HEK293 (cell line): ENCODE measurements at regions not wholly inside any gene's neighbourhood (a gene's known extent, or its start where the extent isn't known, plus 50 kb on each side); places are given as distances from the start of the nearest gene placed in this dataset.

ENCODE experiments used
- AEBP2 ChIP-seq: fragments of 450-650 bp; formaldehyde crosslinking; IDR thresholded peaks from 2 replicates; pipeline ENCODE4 v1.5.1; 2016; ENCODE audit warnings: missing biosample characterization, missing genetic modification characterization, borderline replicate concordance
- BCL6B ChIP-seq: fragments of 450-650 bp; formaldehyde crosslinking; IDR thresholded peaks from 2 replicates; pipeline ENCODE4 v1.5.1; 2017; ENCODE audit warnings: missing biosample characterization, missing genetic modification characterization
- KLF1 ChIP-seq: fragments of 450-650 bp; formaldehyde crosslinking; IDR thresholded peaks from 2 replicates; pipeline ENCODE4 v1.5.1; 2016; ENCODE audit warnings: missing biosample characterization, missing genetic modification characterization
- KLF17 ChIP-seq: fragments of 450-650 bp; formaldehyde crosslinking; IDR thresholded peaks from 2 replicates; pipeline ENCODE4 v1.5.1; 2016; ENCODE audit warnings: missing biosample characterization, missing genetic modification characterization
- PRDM2 ChIP-seq: fragments of 450-650 bp; formaldehyde crosslinking; IDR thresholded peaks from 2 replicates; pipeline ENCODE4 v1.5.1; 2016; ENCODE audit warnings: missing biosample characterization, missing genetic modification characterization, borderline replicate concordance
- TCF7L2 ChIP-seq: IDR thresholded peaks from 2 replicates; pipeline ENCODE4 v1.6.1; 2011; ENCODE audit warnings: low read depth, mild to moderate bottlenecking, inconsistent platforms, low read length, moderate library complexity, borderline replicate concordance
- ZBTB1 ChIP-seq: fragments of 450-650 bp; formaldehyde crosslinking; IDR thresholded peaks from 2 replicates; pipeline ENCODE4 v1.5.1; 2016; ENCODE audit warnings: missing biosample characterization, missing genetic modification characterization
- ZBTB17 ChIP-seq: fragments of 450-650 bp; formaldehyde crosslinking; IDR thresholded peaks from 2 replicates; pipeline ENCODE4 v1.5.1; 2016; ENCODE audit warnings: missing biosample characterization, missing genetic modification characterization
- ZIC2 ChIP-seq: fragments of 450-650 bp; formaldehyde crosslinking; IDR thresholded peaks from 2 replicates; pipeline ENCODE4 v1.5.1; 2016; ENCODE audit warnings: missing biosample characterization, missing genetic modification characterization
- ZNF10 ChIP-seq: fragments of 450-650 bp; formaldehyde crosslinking; IDR thresholded peaks from 2 replicates; pipeline ENCODE4 v1.5.1; 2017; ENCODE audit warnings: missing biosample characterization, missing genetic modification characterization
- ZNF148 ChIP-seq: fragments of 450-650 bp; formaldehyde crosslinking; IDR thresholded peaks from 2 replicates; pipeline ENCODE4 v1.5.0; 2017; ENCODE audit warnings: missing biosample characterization, missing genetic modification characterization, borderline replicate concordance
- ZNF155 ChIP-seq: fragments of 450-650 bp; formaldehyde crosslinking; IDR thresholded peaks from 2 replicates; pipeline ENCODE4 v1.5.1; 2016; ENCODE audit warnings: missing biosample characterization, missing genetic modification characterization
- ZNF157 ChIP-seq: fragments of 450-650 bp; formaldehyde crosslinking; IDR thresholded peaks from 2 replicates; pipeline ENCODE4 v1.5.1; 2016; ENCODE audit warnings: missing biosample characterization, missing genetic modification characterization
- ZNF221 ChIP-seq: fragments of 450-650 bp; formaldehyde crosslinking; IDR thresholded peaks from 2 replicates; pipeline ENCODE4 v1.5.1; 2017; ENCODE audit warnings: missing biosample characterization, missing genetic modification characterization, borderline replicate concordance
- ZNF26 ChIP-seq: fragments of 450-650 bp; formaldehyde crosslinking; IDR thresholded peaks from 2 replicates; pipeline ENCODE4 v1.5.1; 2016; ENCODE audit warnings: missing biosample characterization, missing genetic modification characterization
- ZNF266 ChIP-seq: fragments of 450-650 bp; formaldehyde crosslinking; IDR thresholded peaks from 2 replicates; pipeline ENCODE4 v1.5.1; 2016; ENCODE audit warnings: missing biosample characterization, missing genetic modification characterization, low read depth
- ZNF335 ChIP-seq: fragments of 450-650 bp; formaldehyde crosslinking; conservative IDR thresholded peaks from 2 replicates; pipeline ENCODE4 v1.5.1; 2016; ENCODE audit warnings: missing biosample characterization, missing genetic modification characterization
- ZNF354C ChIP-seq: fragments of 450-650 bp; formaldehyde crosslinking; IDR thresholded peaks from 2 replicates; pipeline ENCODE4 v1.5.1; 2016; ENCODE audit warnings: missing biosample characterization, missing genetic modification characterization, low read depth, borderline replicate concordance
- ZNF658 ChIP-seq: fragments of 450-650 bp; formaldehyde crosslinking; IDR thresholded peaks from 2 replicates; pipeline ENCODE4; 2016; ENCODE audit warnings: missing biosample characterization, missing genetic modification characterization
- ZSCAN4 ChIP-seq: fragments of 450-650 bp; formaldehyde crosslinking; IDR thresholded peaks from 2 replicates; pipeline ENCODE4 v1.5.1; 2017; ENCODE audit warnings: missing biosample characterization, missing genetic modification characterization
- TF ChIP-seq, protein P1 (sequence below): fragments of 450-650 bp; formaldehyde crosslinking; IDR thresholded peaks from 2 replicates; pipeline ENCODE4 v1.5.1; 2016; ENCODE audit warnings: missing biosample characterization, missing genetic modification characterization

- no peak for TF ChIP-seq PRDM2 (tag by site-specific recombination)
- TF ChIP-seq ZNF157 = no peak
- TF ChIP-seq ZNF10 (tag by site-specific recombination) = no peak
- no peak for TF ChIP-seq ZNF335 (tag by site-specific recombination)
- TF ChIP-seq ZBTB17 = no peak
- no peak for TF ChIP-seq TCF7L2
- no peak for TF ChIP-seq ZNF354C
- TF ChIP-seq, protein P1, sequence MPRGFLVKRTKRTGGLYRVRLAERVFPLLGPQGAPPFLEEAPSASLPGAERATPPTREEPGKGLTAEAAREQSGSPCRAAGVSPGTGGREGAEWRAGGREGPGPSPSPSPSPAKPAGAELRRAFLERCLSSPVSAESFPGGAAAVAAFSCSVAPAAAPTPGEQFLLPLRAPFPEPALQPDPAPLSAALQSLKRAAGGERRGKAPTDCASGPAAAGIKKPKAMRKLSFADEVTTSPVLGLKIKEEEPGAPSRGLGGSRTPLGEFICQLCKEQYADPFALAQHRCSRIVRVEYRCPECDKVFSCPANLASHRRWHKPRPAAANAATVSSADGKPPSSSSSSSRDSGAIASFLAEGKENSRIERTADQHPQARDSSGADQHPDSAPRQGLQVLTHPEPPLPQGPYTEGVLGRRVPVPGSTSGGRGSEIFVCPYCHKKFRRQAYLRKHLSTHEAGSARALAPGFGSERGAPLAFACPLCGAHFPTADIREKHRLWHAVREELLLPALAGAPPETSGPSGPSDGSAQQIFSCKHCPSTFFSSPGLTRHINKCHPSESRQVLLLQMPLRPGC (tag by site-specific recombination) = no peak
- TF ChIP-seq AEBP2 (tag by site-specific recombination) = no peak
- no peak for TF ChIP-seq ZNF221
- TF ChIP-seq KLF17 = no peak
- 0 out of 2 replicates have a peak, but pooled peaks have one; percentile 39 for TF ChIP-seq ZNF155 (tag by site-specific recombination)
- no peak for TF ChIP-seq ZNF148 (tag by site-specific recombination)
- TF ChIP-seq ZNF26 (tag by site-specific recombination) = no peak
- no peak for TF ChIP-seq ZNF658 (tag by site-specific recombination)
- peak; percentile 89 for TF ChIP-seq ZNF266 (tag by site-specific recombination)
- TF ChIP-seq ZIC2 (tag by site-specific recombination) = no peak
- TF ChIP-seq KLF1 (tag by site-specific recombination) = no peak
- no peak for TF ChIP-seq BCL6B (tag by site-specific recombination)
- no peak for TF ChIP-seq ZBTB1 (tag by site-specific recombination)
- TF ChIP-seq ZSCAN4 = no peak
These were observed 178.5 kb upstream of the GAS1 start (continued) for GRCh38 chr9:87125819-87126218.
